ENCODE measurements at regions not wholly inside any gene's neighbourhood (a gene's known extent, or its start where the extent isn't known, plus 50 kb on each side); places are given as distances from the start of the nearest gene placed in this dataset.
"Not testable (repeated sequence)": the region's sequence is repeated elsewhere in the genome, so short reads cannot be mapped to it uniquely, and the experiment has no call there.

DNA sequence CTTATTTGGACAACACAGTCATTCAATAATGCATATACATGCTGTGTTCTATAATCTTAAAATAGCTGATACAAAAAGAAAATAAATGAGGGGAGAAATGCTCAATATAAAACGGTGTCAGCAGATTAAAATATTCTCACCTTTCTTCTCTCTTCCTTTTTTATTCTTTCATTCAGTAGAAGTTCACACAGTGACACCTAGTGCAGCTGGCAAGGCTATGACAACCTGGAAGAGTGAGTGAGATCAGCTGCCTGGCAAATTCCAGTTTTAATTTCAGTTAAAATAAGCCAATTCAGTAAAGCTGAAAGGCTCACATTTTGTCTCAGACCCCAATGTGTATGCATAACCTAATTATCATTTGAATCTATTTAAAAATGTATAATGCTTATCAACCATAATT is 150.3 kb downstream of the RASEF start:
- Histone ChIP-seq H3K27ac (no peak overlapping the region), H3K4me3 (no peak overlapping the region), H3K36me3 (no peaks in the 10 kb centered on the region), H3K27me3 (peaks cover 0 to 14% (median 0%) of the 10 kb centered on the region in 7 donors), H3K9me3 (peaks cover 0 to 25% (median 5%) of the 10 kb centered on the region in 11 donors), H3K4me1 (no peaks in the 10 kb centered on the region)
- intact Hi-C loops (cut with DNase I) = no loop called here
- ATAC-seq = no peak
- TF ChIP-seq CTCF (IDR thresholded peaks at IDR 0.05) = no peak
- DNase-seq = no peak
- 8 to 25% methylated on average over 1 of the region's 1 CpG for WGBS, 2 donors

DNA sequence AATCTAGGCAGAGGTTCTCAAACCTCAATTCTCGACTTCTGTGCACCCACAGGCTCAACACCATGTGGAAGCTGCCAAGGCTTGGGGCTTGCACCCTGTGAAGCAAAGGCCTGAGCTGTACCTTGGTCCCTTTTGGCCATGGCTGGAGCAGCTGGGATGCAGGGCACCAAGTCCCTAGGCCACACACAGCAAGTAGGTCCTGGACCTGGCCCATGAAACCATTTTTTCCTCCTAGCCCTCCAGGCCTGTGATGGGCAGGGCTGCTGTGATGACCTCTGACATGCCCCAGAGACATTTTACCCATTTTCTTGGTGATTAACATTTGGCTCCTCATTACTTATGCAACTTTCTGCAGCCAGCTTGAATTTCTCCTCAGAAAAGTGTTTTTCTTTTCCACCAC is 146.7 kb downstream of the RASEF start:
- H3K36me3 ChIP-seq; DNase-seq; ATAC-seq; H3K4me3 ChIP-seq; H3K27ac ChIP-seq; H3K4me1 ChIP-seq; intact Hi-C loops (cut with DNase I): not testable (repeated sequence)
- peaks cover 0 to 25% (median 5%) of the 10 kb centered on the region in 11 donors for H3K9me3 ChIP-seq
- peaks cover 0 to 11% (median 0%) of the 10 kb centered on the region in 7 donors for H3K27me3 ChIP-seq
- 24 to 52% methylated on average over 1 of the region's 1 CpG for WGBS, 2 donors

DNA sequence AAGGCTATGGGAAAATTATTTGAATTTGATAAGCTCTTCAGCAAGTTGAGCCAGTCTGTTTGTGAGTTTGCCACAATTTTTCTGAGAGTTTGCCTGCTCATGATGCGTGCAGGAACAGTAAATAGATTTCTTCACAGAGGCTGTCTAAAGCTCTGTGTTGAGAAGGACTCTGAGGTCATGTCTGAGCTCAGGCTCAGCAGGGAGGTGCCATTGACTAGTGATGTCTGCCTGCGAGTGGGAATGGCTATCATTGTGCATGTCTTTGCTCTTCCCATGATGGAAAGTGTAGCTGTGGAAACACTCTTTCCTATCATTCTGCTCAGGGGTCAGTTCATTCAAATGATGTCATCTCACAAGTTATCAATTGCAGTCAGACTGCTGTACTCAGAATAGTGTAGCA is 142.8 kb downstream of the RASEF start:
- Histone ChIP-seq H3K27ac (no peak overlapping the region), H3K36me3 (no peaks in the 10 kb centered on the region), H3K4me1 (no peaks in the 10 kb centered on the region), H3K9me3 (peaks cover 0 to 23% (median 5%) of the 10 kb centered on the region in 11 donors), H3K27me3 (peaks cover 0 to 15% (median 6%) of the 10 kb centered on the region in 7 donors), H3K4me3 (no peak overlapping the region)
- intact Hi-C loops (cut with DNase I) = no loop called here
- ATAC-seq (no peak), DNase-seq (no peak)
- TF ChIP-seq CTCF (IDR thresholded peaks at IDR 0.05) = no peak
- WGBS, 2 donors = 55 to 61% methylated on average over 2 of the region's 2 CpGs

- Histone ChIP-seq H3K27me3 (peaks cover 0 to 19% (median 6%) of the 10 kb centered on the region in 7 donors), H3K27ac (no peak overlapping the region), H3K4me1 (no peaks in the 10 kb centered on the region), H3K4me3 (no peak overlapping the region), H3K9me3 (no peaks in the 10 kb centered on the region), H3K36me3 (no peaks in the 10 kb centered on the region)
- no peak for TF ChIP-seq CTCF (IDR thresholded peaks at IDR 0.05)
- WGBS, 2 donors = 88 to 92% methylated on average over 10 of the region's 10 CpGs
- ATAC-seq (no peak), DNase-seq (no peak)
- intact Hi-C loops (cut with DNase I) = no loop called here
These were observed 140.3 kb downstream of the RASEF start for GRCh38 chr9:82922686-82923085.

- H3K9me3 ChIP-seq = no peaks in the 10 kb centered on the region
- no peaks in the 10 kb centered on the region for H3K36me3 ChIP-seq
- intact Hi-C loops (cut with DNase I) = no loop called here
- H3K27me3 ChIP-seq = peaks cover 0 to 19% (median 6%) of the 10 kb centered on the region in 7 donors
- no peaks in the 10 kb centered on the region for H3K4me1 ChIP-seq
- no peak for TF ChIP-seq CTCF (IDR thresholded peaks at IDR 0.05)
- no peak for DNase-seq
- WGBS, 2 donors = 50 to 53% methylated on average over 13 of the region's 13 CpGs
- H3K4me3 ChIP-seq = no peak overlapping the region
- no peak for ATAC-seq
- no peak overlapping the region for H3K27ac ChIP-seq
These were observed 139.6 kb downstream of the RASEF start for GRCh38 chr9:82923092-82923911.

Data from heart right ventricle (tissue), 16 donors.